GM21737 (cell line): ENCODE measurements at regions not wholly inside any gene's neighbourhood (a gene's known extent, or its start where the extent isn't known, plus 50 kb on each side); places are given as distances from the start of the nearest gene placed in this dataset.

Experiments used
- ATAC-seq: cut with Tn5 transposase; IDR thresholded peaks from one replicate; pipeline ENCODE4 v1.9.1; 2021; ENCODE audit warnings: mild to moderate bottlenecking, moderate library complexity; ENCODE audit not compliant: unreplicated experiment

GRCh38 chr16:86710602-86710950, 132.2 kb downstream of the FOXL1 start:
- ATAC-seq: no peak

DNA sequence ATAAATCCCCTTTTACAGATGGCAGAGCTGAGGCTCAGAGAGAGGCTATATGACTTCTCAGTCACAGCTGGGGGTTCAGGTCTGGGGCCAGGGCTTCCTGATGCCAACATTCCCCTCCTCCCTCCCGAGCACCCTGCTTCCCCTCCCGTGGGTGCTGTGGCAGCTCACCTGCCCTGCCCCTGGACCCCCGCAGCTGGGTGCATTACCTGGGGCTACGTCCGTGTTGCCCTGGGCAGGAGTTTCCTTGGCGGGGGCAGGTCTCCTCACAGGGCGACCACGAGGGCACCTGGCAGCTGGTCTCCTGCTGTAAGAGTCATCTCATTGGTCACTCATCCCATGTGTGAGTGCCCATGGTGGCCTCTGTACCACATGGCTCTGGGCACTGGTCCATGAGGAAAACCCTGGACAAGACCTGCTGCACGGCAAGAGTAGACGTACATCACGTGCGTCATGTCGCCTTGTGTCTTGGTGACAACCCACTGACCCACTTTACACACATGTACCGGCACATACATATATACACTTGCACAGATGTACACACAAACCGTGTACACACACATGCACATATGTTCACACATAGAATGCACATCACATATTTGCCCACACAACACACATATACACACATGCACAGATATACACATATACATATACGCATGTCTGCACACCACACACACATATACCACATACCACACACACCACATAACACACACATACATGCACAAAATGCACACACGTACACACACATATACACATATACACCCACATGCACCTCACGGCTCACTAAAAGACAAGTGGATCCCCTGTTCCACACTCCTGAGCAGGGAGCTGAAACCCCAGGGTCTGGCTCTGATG, 134.0 kb downstream of the FOXL1 start:
- ATAC-seq: no peak

GRCh38 chr16:86713021-86713631, 134.8 kb downstream of the FOXL1 start:
- no peak for ATAC-seq

DNA sequence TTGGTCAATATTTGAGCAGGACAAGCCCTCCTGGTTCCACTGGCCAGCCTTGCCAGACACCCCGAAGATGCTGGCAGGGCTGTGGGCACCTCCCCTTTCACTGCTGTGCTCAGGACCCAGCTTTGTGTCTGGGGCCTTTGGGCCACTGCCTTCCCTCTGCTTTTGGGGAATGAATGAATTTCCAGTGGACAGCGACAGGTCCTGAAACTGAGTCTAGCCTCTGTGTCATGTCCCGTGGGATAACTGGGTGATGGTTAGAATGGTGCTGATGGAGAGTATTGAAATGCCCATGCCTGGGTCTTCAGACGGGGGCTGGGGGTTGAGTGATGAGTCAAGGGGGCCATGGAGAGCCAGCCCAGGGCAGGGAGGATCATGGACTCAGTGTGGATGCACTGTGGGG, 135.8 kb downstream of the FOXL1 start:
- no peak for ATAC-seq

DNA sequence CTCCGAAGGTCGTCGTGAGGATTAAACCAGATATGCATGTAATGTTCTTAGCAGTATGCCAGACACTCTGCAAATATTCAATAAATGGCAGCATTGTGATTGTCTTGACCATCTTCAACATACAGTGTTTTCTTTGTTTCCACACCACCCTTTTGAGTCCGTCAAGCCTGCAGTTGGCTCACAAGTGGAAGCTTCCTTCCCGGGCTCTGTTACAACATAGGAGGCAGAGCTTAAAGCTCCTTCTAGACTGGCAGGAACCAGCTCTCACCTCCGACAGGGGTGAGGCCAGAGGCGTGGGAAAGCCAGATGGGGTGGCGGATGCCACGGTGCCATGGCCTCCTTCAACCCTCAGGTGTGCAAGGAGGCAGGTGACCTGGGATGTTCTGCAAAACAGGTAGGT, 138.3 kb downstream of the FOXL1 start:
- no peak for ATAC-seq

GRCh38 chr16:86718118-86718517, 139.8 kb downstream of the FOXL1 start:
- no peak for ATAC-seq

- no peak for ATAC-seq
Measured at GRCh38 chr16:86722970-86723369, 144.6 kb downstream of the FOXL1 start.

GRCh38 chr16:86723689-86724088, 145.3 kb downstream of the FOXL1 start:
- ATAC-seq: no peak

- no peak for ATAC-seq
Measured at GRCh38 chr16:86725401-86725800, 147.1 kb downstream of the FOXL1 start.

GRCh38 chr16:86726340-86726739, 148.0 kb downstream of the FOXL1 start:
- no peak for ATAC-seq

DNA sequence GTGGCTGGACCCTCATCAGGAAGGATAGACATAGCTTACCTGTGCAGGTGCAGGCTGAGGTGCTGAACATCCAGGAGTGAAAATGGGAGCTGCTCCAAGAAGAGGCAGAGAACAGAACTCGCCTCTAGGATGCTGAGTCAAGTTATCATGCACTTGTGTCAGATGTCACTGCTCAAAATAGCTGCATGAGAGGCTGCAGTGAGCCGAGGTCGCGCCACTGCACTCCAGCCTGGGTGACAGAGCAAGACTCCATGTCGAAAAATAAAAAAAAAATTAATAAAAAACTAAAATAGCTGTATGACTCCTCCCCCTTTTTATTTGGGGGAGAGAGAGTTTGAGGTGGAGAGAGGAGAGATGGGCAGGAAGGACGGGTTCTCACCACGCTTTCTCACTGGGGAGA, 148.8 kb downstream of the FOXL1 start:
- no peak for ATAC-seq

GRCh38 chr16:86727632-86728031, 149.3 kb downstream of the FOXL1 start:
- ATAC-seq: no peak

GRCh38 chr16:86729686-86730085, 151.3 kb downstream of the FOXL1 start:
- ATAC-seq: no peak

- ATAC-seq: no peak
Measured at GRCh38 chr16:86730086-86730485, 151.7 kb downstream of the FOXL1 start.

DNA sequence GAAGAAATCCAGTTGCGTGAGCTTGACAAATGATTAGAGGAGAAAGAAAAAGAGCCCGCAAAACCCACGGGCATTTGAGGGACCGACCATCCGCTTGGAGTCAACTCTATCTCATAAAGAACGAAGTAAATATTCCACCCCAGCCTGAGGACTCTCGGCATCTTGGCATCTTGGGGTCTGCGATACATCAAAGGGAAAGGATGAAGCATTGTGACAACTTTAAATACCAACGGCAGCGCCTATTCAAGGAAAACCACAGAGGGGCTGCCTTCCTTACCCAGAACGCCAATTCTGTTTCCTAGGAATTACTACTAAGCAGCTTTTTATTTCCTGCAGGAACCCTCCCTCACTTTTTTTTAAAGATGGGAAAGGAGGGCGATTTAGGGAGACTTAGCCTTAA, 152.2 kb downstream of the FOXL1 start:
- no peak for ATAC-seq

GRCh38 chr16:86732621-86733295, 154.4 kb downstream of the FOXL1 start:
- ATAC-seq: no peak

GRCh38 chr16:86733546-86734254, 155.4 kb downstream of the FOXL1 start:
- ATAC-seq: no peak

DNA sequence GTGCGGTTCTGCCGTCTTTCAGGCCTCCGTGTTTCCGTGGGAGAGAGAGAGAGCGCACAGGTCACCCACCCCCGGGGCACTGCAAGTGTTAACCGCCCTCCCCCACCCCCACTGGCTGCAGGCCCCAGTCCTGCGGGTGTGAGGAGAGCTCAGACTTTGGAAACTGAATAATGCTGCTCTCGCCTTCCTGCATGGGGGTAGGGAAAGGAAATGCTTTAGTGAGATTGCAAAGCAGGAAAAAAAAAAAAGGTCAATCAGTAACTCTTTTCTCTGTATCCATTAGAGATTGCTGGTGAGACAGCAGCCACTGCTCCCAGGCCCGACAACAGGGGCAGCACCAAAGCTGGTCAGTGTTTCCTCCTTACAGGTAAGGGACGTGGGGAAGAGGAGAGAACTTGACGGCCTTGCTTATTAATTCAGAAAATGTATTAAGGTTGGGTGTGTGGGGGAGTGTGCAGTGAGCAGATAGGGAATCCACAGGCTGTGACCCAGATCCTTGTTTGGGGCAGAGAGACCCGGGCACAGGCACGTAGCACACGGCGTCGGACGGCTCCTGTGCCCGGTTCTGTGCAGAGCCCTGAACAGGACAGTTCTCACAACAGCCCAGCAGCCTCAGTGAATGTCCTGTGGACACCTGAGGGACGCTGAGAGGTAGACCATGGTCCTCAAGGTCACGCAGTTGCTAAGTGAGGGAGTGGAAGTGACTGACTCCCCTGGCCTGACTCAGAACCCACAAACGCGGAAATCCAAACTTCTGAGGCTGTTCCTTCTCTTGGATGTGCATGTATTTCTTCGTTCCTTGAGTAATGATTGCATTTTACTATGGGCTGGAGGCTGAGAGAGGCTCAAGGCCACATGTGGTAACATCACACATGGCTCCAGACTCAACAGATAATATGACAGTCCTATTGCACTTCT, 156.5 kb downstream of the FOXL1 start:
- no peak for ATAC-seq

GRCh38 chr16:86735727-86736126, 157.4 kb downstream of the FOXL1 start:
- ATAC-seq: no peak

GRCh38 chr16:86736502-86736901, 158.2 kb downstream of the FOXL1 start:
- ATAC-seq: no peak
